GM12878 (cell line): ENCODE measurements at regions not wholly inside any gene's neighbourhood (a gene's known extent, or its start where the extent isn't known, plus 50 kb on each side); places are given as distances from the start of the nearest gene placed in this dataset.

Experiments
- ATAC-seq: fragments of 200-7000 bp; cut with Tn5 transposase; 3 replicates; pipeline ENCODE4 v1.9.1; 2020; ENCODE audit warnings: mild to moderate bottlenecking, moderate library complexity
- BruUV-seq: library from RNA; stranded (reverse); fragments of 400-500 nt; replicated peaks from 2 replicates; lab custom pipeline; 2021; lab: Mats Ljungman, UMichigan
- CTCF ChIA-PET: fragments of 300-600 bp; sonication (Branson Sonifier 250); formaldehyde crosslinking; extraction: SDS; loops from one replicate; lab custom pipeline; 2021; ENCODE audit warnings: inconsistent platforms; lab: Yijun Ruan, JAX
- POLR2A ChIA-PET: fragments of 350-600 bp; formaldehyde crosslinking; extraction: SDS; loops from one replicate; lab custom pipeline; 2021; ENCODE audit warnings: inconsistent platforms; lab: Charles Lee
- RAD21 ChIA-PET: fragments of 300-600 bp; sonication (Branson Sonifier 250); formaldehyde crosslinking; loops from one replicate; lab custom pipeline; 2023; ENCODE audit warnings: antibody characterized with exemption; ENCODE audit not compliant: unreplicated experiment; lab: Charles Lee
- SMC1A ChIA-PET: fragments of 300-600 bp; sonication (Branson Sonifier 250); formaldehyde crosslinking; loops from one replicate; lab custom pipeline; 2023; ENCODE audit not compliant: unreplicated experiment, uncharacterized antibody; lab: Charles Lee
- DNase-seq: peaks from one replicate; pipeline ENCODE4 v3.0.0-alpha.2; 2011; ENCODE audit warnings: low read depth, low spot score
- FAIRE-seq: peaks from 3 replicates; lab custom pipeline; 2011; peaks lifted over from hg19 to GRCh38; lab: Jason Lieb, UNC
- H2AFZ ChIP-seq: 2 replicates; pipeline ENCODE4 v1.6.0; 2011; ENCODE audit warnings: low read depth, low read length, control low read depth; ENCODE audit not compliant: control insufficient read depth
- H3K27ac ChIP-seq: 2 replicates; pipeline ENCODE4 v1.5.1; 2011; ENCODE audit warnings: control low read depth; ENCODE audit not compliant: control insufficient read depth, insufficient read depth
- H3K27me3 ChIP-seq, 2 experiments: replicated peaks in 1 of 2; 2 replicates each; pipeline versions ENCODE4 v1.6.0 to v1.6.1; 2011; ENCODE audit warnings: low read length in 1 of 2; ENCODE audit not compliant: control insufficient read depth in 2 of 2, insufficient read depth in 2 of 2
- H3K36me3 ChIP-seq, 2 experiments: 2 replicates each; pipeline ENCODE4 v1.5.1; 2011; ENCODE audit warnings: low read length in 1 of 2; ENCODE audit not compliant: control insufficient read depth in 2 of 2, insufficient read depth in 2 of 2
- H3K4me1 ChIP-seq: 2 replicates; pipeline ENCODE4 v1.6.1; 2011; ENCODE audit warnings: mild to moderate bottlenecking, low read length, moderate library complexity, mixed read lengths; ENCODE audit not compliant: control insufficient read depth, insufficient read depth
- H3K4me2 ChIP-seq: 2 replicates; pipeline ENCODE4 v1.6.0; 2011; ENCODE audit warnings: control low read depth; ENCODE audit not compliant: control insufficient read depth, insufficient read depth
- H3K4me3 ChIP-seq: fragments of 200-600 bp; sonication (generic); 2 replicates; pipeline ENCODE4 v1.5.1; 2016
- H3K79me2 ChIP-seq: 2 replicates; pipeline ENCODE4 v1.6.0; 2011; ENCODE audit warnings: low read length; ENCODE audit not compliant: control insufficient read depth, insufficient read depth
- H3K9ac ChIP-seq: 2 replicates; pipeline ENCODE4 v1.8.0; 2011; ENCODE audit warnings: low read length, control low read depth, mixed read lengths; ENCODE audit not compliant: control insufficient read depth, insufficient read depth
- H3K9me3 ChIP-seq: replicated peaks from 3 replicates; pipeline ENCODE4 v1.5.1; 2011; ENCODE audit warnings: mild to moderate bottlenecking, low read length; ENCODE audit not compliant: control insufficient read depth, insufficient read depth
- H4K20me1 ChIP-seq: 2 replicates; pipeline ENCODE4 v1.6.0; 2011; ENCODE audit not compliant: control insufficient read depth, insufficient read depth
- BRCA1 ChIP-seq: IDR thresholded peaks from 2 replicates; pipeline ENCODE4 v1.6.1; 2011; ENCODE audit warnings: low read depth, low read length, improper control_type of control experiment
- CHD2 ChIP-seq: IDR thresholded peaks from 2 replicates; pipeline ENCODE4 v1.6.1; 2011; ENCODE audit warnings: low read depth, low read length, improper control_type of control experiment, borderline replicate concordance
- E4F1 ChIP-seq: fragments of 450-650 bp; IDR thresholded peaks from 2 replicates; pipeline ENCODE4 v1.6.1; 2018; ENCODE audit warnings: borderline replicate concordance, mild to moderate bottlenecking; ENCODE audit not compliant: partially characterized antibody
- EGR1 ChIP-seq, 2 experiments: IDR thresholded peaks; 1 replicate in 1 of 2; 2 replicates in 1 of 2; pipeline ENCODE4 v1.6.1; 2011 to 2012; ENCODE audit warnings: low read depth in 2 of 2, low read length in 2 of 2, borderline replicate concordance in 1 of 2, mild to moderate bottlenecking in 1 of 2, moderate library complexity in 1 of 2
- EP300 ChIP-seq, 2 experiments: fragments of 150-350 bp in 1 of 2; IDR thresholded peaks; 2 replicates each; pipeline ENCODE4 v1.6.1; 2011 to 2012; ENCODE audit warnings: low read depth in 2 of 2, low read length in 2 of 2, borderline replicate concordance in 1 of 2, improper control_type of control experiment in 1 of 2, inconsistent platforms in 1 of 2; ENCODE audit not compliant: control insufficient read depth in 1 of 2
- MEF2A ChIP-seq: IDR thresholded peaks from 2 replicates; pipeline ENCODE4 v1.6.1; 2011; ENCODE audit warnings: low read depth, mild to moderate bottlenecking, low read length, moderate library complexity; ENCODE audit not compliant: insufficient read depth
- MXI1 ChIP-seq: fragments of 150-350 bp; IDR thresholded peaks from 2 replicates; pipeline ENCODE4 v1.6.1; 2011; ENCODE audit warnings: low read depth, mild to moderate bottlenecking, inconsistent platforms, low read length, improper control_type of control experiment
- NFYA ChIP-seq: IDR thresholded peaks from 2 replicates; pipeline ENCODE4 v1.6.1; 2011; ENCODE audit warnings: low read depth, mild to moderate bottlenecking, low read length, improper control_type of control experiment, borderline replicate concordance
- PAX5 ChIP-seq: IDR thresholded peaks from 2 replicates; pipeline ENCODE4 v1.6.1; 2011; ENCODE audit warnings: low read depth, low read length, borderline replicate concordance
- SREBF2 ChIP-seq: IDR thresholded peaks from 2 replicates; pipeline ENCODE4 v1.6.1; 2012; ENCODE audit warnings: mild to moderate bottlenecking, low read length
- SUZ12 ChIP-seq: fragments of 200-600 bp; sonication (generic); IDR thresholded peaks from one replicate; pipeline ENCODE4 v1.6.1; 2018; ENCODE audit warnings: antibody characterized with exemption, mild to moderate bottlenecking; ENCODE audit not compliant: unreplicated experiment
- ZBED1 ChIP-seq: IDR thresholded peaks from 2 replicates; pipeline ENCODE4 v1.6.1; 2016; ENCODE audit warnings: borderline replicate concordance
- ZNF207 ChIP-seq: fragments of 450-650 bp; IDR thresholded peaks from 2 replicates; pipeline ENCODE4 v1.6.1; 2014; ENCODE audit warnings: antibody characterized with exemption, mild to moderate bottlenecking, borderline replicate concordance
- ZNF687 ChIP-seq: fragments of 450-650 bp; IDR thresholded peaks from 2 replicates; pipeline ENCODE4 v1.6.1; 2017; ENCODE audit warnings: mild to moderate bottlenecking, moderate library complexity
- WGBS: methylation state at CpG from one replicate; pipeline ENCODE4 v1.1.6; 2016; ENCODE audit warnings: low lambda C conversion rate; ENCODE audit not compliant: insufficient replicate concordance, insufficient coverage; ENCODE audit errors: missing lambda C conversion rate; 5-methylcytosine and 5-hydroxymethylcytosine counted together
- in situ Hi-C: fragments of 300-500 bp; cut with MboI; formaldehyde crosslinking; loops from 9 replicates; pipeline ENCODE4 v1.14.3; 2018; ENCODE audit warnings: mixed read lengths
- intact Hi-C: fragments of 100-400 bp; cut with micrococcal nuclease; formaldehyde crosslinking; loops from one replicate; pipeline ENCODE4 v1.14.2; 2022; ENCODE audit not compliant: unreplicated experiment

GRCh38 chr4:34516524-34516923 lies 1727.8 kb downstream of the ARAP2 start:
- H3K9ac ChIP-seq, result no peak overlapping the region
- ChIA-PET POLR2A (no interaction called here), CTCF (no interaction called here), SMC1A (no interaction called here), RAD21 (no interaction called here)
- no peaks in the 10 kb centered on the region for H3K36me3 ChIP-seq
- H3K4me1 ChIP-seq, result no peaks in the 10 kb centered on the region
- in situ Hi-C loops (no loop called here), intact Hi-C loops (no loop called here)
- no peaks in the 10 kb centered on the region for H3K9me3 ChIP-seq
- BruUV-seq, result no TSS peak
- no peaks in the 10 kb centered on the region for H3K27me3 ChIP-seq
- no peak overlapping the region for H3K4me2 ChIP-seq
- TF ChIP-seq BRCA1, result no peak
- no peak for TF ChIP-seq CHD2
- TF ChIP-seq EP300 (IDR thresholded peaks at IDR 0.05; ENCODE audit: borderline replicate concordance in 1 of 2, control insufficient read depth in 1 of 2, low read depth in 2 of 2, low read length in 2 of 2), result no peak
- no peak for TF ChIP-seq SREBF2
- no peak for TF ChIP-seq ZBED1
- no peak for TF ChIP-seq ZNF687
- TF ChIP-seq ZNF207, result no peak
- no peak for TF ChIP-seq EGR1 (IDR thresholded peaks at IDR 0.05; ENCODE audit: borderline replicate concordance in 1 of 2, low read depth in 2 of 2, low read length in 2 of 2)
- no peak for TF ChIP-seq E4F1
- no peak for TF ChIP-seq NFYA
- no peak for TF ChIP-seq MEF2A
- no peak for TF ChIP-seq MXI1
- no peak for TF ChIP-seq PAX5
- TF ChIP-seq SUZ12, result no peak
- no peaks in the 10 kb centered on the region for H3K79me2 ChIP-seq
- no peak overlapping the region for H3K27ac ChIP-seq
- no peak for ATAC-seq
- 44% methylated on average over 3 of the region's 3 CpGs for WGBS
- no peaks in the 10 kb centered on the region for H4K20me1 ChIP-seq
- H2AFZ ChIP-seq, result no peak overlapping the region
- no peak for DNase-seq
- FAIRE-seq, result no peak
- H3K4me3 ChIP-seq, result no peak overlapping the region
